AG04449 (cell line): ENCODE measurements at regions not wholly inside any gene's neighbourhood (a gene's known extent, or its start where the extent isn't known, plus 50 kb on each side); places are given as distances from the start of the nearest gene placed in this dataset.

Experiments used
- CTCF ChIA-PET: fragments of 350-600 bp; formaldehyde crosslinking; extraction: SDS; loops from one replicate; lab custom pipeline; 2021; ENCODE audit warnings: antibody characterized with exemption; lab: Yijun Ruan, JAX
- POLR2A ChIA-PET: fragments of 400-600, 350-600 bp; formaldehyde crosslinking; extraction: SDS; loops from one replicate; lab custom pipeline; 2020; ENCODE audit warnings: antibody characterized with exemption, inconsistent platforms; lab: Yijun Ruan, JAX
- DNase-seq: peaks from one replicate; pipeline ENCODE4 v3.0.0-alpha.2; 2010; ENCODE audit warnings: low read depth, low spot score
- H3K4me3 ChIP-seq: 2 replicates; pipeline ENCODE4 v1.5.1; 2011; ENCODE audit warnings: low read depth, mild to moderate bottlenecking, control low read depth, low read length
- CTCF ChIP-seq: IDR thresholded peaks from one replicate; pipeline ENCODE4 v1.5.1; 2011; ENCODE audit warnings: mild to moderate bottlenecking, moderate library complexity, low read length, control low read depth, inconsistent platforms; ENCODE audit not compliant: insufficient read depth; ENCODE audit errors: missing control alignments

- H3K4me3 ChIP-seq = no peak overlapping the region
- DNase-seq = no peak
- TF ChIP-seq CTCF = no peak
- ChIA-PET POLR2A (no interaction called here), CTCF (interaction anchor here (0.8 to 2.8 kb wide), 5 partner anchors 8 to 640 kb away, joined by 3 to 20 read pairs (median 8); no protein-coding TSS in a partner anchor)
Measured at GRCh38 chr19:13604902-13605586, 98.8 kb upstream of the CACNA1A start.

- TF ChIP-seq CTCF = no peak
- ChIA-PET CTCF (interaction anchor here (0.8 to 12.7 kb wide), 3 partner anchors 12 to 122 kb away, joined by 3 to 278 read pairs (median 28); no protein-coding TSS in a partner anchor), POLR2A (no interaction called here)
Measured at GRCh38 chr19:13600802-13601201, 94.5 kb upstream of the CACNA1A start.

GRCh38 chr19:13600091-13600490 is 93.8 kb upstream of the CACNA1A start:
- DNase-seq = no peak
- no peak for TF ChIP-seq CTCF
- H3K4me3 ChIP-seq = no peak overlapping the region
- ChIA-PET POLR2A (no interaction called here), CTCF (interaction anchor here (0.5 to 12.7 kb wide), 4 partner anchors 12 to 263 kb away, joined by 3 to 278 read pairs (median 16); no protein-coding TSS in a partner anchor)

More at GRCh38 chr19:13600802-13601201, 94.5 kb upstream of the CACNA1A start:
- no peak overlapping the region for H3K4me3 ChIP-seq
- no peak for DNase-seq

GRCh38 chr19:13599681-13600080 is 93.4 kb upstream of the CACNA1A start:
- ChIA-PET CTCF (interaction anchor here (0.5 to 12.7 kb wide), 5 partner anchors 11 to 263 kb away, joined by 3 to 278 read pairs (median 3); no protein-coding TSS in a partner anchor), POLR2A (no interaction called here)
- TF ChIP-seq CTCF = no peak
- DNase-seq = no peak
- H3K4me3 ChIP-seq = no peak overlapping the region

GRCh38 chr19:13598098-13598497 is 91.8 kb upstream of the CACNA1A start:
- CTCF ChIA-PET = interaction anchor here (0.5 to 12.7 kb wide), 17 partner anchors 9 to 315 kb away, joined by 3 to 278 read pairs (median 4); a partner anchor contains a TSS
- POLR2A ChIA-PET = no interaction called here

More at GRCh38 chr19:13598098-13598497, 91.8 kb upstream of the CACNA1A start:
- no peak for TF ChIP-seq CTCF
- no peak for DNase-seq
- no peak overlapping the region for H3K4me3 ChIP-seq
